ENCODE measurements at regions not wholly inside any gene's neighbourhood (a gene's known extent, or its start where the extent isn't known, plus 50 kb on each side); places are given as distances from the start of the nearest gene placed in this dataset.

- intact Hi-C loops (cut with DNase I), result no loop called here
- peaks cover 37% of the 10 kb centered on the region for H3K27me3 ChIP-seq (ENCODE audit: low read depth)
- H3K36me3 ChIP-seq, result no peaks in the 10 kb centered on the region
- ATAC-seq (no peak), DNase-seq (no peak)
- no peak overlapping the region for H3K27ac ChIP-seq
- H3K9me3 ChIP-seq, result no peaks in the 10 kb centered on the region
- TF ChIP-seq, protein P1, sequence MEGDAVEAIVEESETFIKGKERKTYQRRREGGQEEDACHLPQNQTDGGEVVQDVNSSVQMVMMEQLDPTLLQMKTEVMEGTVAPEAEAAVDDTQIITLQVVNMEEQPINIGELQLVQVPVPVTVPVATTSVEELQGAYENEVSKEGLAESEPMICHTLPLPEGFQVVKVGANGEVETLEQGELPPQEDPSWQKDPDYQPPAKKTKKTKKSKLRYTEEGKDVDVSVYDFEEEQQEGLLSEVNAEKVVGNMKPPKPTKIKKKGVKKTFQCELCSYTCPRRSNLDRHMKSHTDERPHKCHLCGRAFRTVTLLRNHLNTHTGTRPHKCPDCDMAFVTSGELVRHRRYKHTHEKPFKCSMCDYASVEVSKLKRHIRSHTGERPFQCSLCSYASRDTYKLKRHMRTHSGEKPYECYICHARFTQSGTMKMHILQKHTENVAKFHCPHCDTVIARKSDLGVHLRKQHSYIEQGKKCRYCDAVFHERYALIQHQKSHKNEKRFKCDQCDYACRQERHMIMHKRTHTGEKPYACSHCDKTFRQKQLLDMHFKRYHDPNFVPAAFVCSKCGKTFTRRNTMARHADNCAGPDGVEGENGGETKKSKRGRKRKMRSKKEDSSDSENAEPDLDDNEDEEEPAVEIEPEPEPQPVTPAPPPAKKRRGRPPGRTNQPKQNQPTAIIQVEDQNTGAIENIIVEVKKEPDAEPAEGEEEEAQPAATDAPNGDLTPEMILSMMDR (IDR thresholded peaks at IDR 0.05), result no peak
- H3K4me3 ChIP-seq, result no peak overlapping the region
- H3K4me1 ChIP-seq, result peaks cover 8% of the 10 kb centered on the region
Measured at GRCh38 chr17:73947281-73947965, 256.1 kb upstream of the RPL38 start.

GRCh38 chr17:73947966-73948355 lies 255.5 kb upstream of the RPL38 start:
- no peak for DNase-seq
- Histone ChIP-seq H3K27ac (no peak overlapping the region), H3K4me1 (peaks cover 12% of the 10 kb centered on the region), H3K27me3 (ENCODE audit: low read depth) (peaks cover 41% of the 10 kb centered on the region), H3K9me3 (no peaks in the 10 kb centered on the region), H3K4me3 (no peak overlapping the region), H3K36me3 (no peaks in the 10 kb centered on the region)
- intact Hi-C loops (cut with DNase I), result no loop called here
- TF ChIP-seq, protein P1 (IDR thresholded peaks at IDR 0.05), result no peak
- ATAC-seq, result no peak

GRCh38 chr17:73949903-73950592 lies 253.4 kb upstream of the RPL38 start:
- DNase-seq (no peak), ATAC-seq (no peak)
- TF ChIP-seq, protein P1 (IDR thresholded peaks at IDR 0.05), result no peak
- intact Hi-C loops (cut with DNase I), result no loop called here
- H3K4me3 ChIP-seq, result no peak overlapping the region
- peaks cover 40% of the 10 kb centered on the region for H3K27me3 ChIP-seq (ENCODE audit: low read depth)
- no peak overlapping the region for H3K27ac ChIP-seq
- peaks cover 12% of the 10 kb centered on the region for H3K4me1 ChIP-seq
- H3K9me3 ChIP-seq, result no peaks in the 10 kb centered on the region
- H3K36me3 ChIP-seq, result no peaks in the 10 kb centered on the region

DNA sequence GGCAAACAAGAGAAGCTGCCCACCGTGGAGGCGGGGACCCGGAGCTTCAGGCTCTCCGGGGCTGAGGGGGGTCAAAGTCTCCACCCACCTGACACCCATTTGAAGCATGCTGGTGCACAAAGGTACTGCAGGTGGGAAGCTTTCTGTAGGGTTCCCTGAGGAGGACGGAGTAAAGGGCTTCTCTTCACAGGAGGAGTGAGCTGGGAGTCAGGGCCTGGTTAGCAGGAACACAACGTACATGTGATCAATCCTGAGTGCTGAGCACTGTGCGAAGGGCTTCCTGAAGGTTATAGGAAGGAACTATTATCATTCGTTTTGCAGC lies 252.9 kb upstream of the RPL38 start:
- peaks cover 40% of the 10 kb centered on the region for H3K27me3 ChIP-seq (ENCODE audit: low read depth)
- no peak for DNase-seq
- H3K9me3 ChIP-seq, result no peaks in the 10 kb centered on the region
- H3K4me3 ChIP-seq, result no peak overlapping the region
- no peak for ATAC-seq
- H3K4me1 ChIP-seq, result peaks cover 12% of the 10 kb centered on the region
- TF ChIP-seq, protein P1 (IDR thresholded peaks at IDR 0.05), result no peak
- intact Hi-C loops (cut with DNase I), result no loop called here
- H3K27ac ChIP-seq, result no peak overlapping the region
- H3K36me3 ChIP-seq, result no peaks in the 10 kb centered on the region

DNA sequence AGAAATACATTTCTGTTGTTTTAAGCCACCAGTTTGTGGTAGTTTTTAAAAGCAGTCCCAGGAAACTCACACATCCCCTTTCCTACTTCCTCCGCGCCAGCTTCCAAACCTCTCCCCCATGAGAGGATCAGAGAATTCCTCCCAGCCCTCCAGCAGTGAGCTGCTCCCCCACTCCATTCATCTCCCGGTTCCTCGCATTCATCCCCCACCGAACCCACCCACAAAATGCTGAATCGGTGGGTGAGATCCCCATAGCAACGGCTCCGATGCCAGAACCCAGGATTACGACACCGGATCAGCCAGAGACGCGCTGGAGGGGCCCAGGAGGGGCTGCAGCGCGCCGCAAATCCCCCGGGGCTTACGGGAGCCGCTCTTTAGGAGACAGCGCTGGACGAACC lies 251.4 kb upstream of the RPL38 start:
- Histone ChIP-seq H3K4me1 (peaks cover 12% of the 10 kb centered on the region), H3K4me3 (peak overlapping the region; percentile 46), H3K36me3 (no peaks in the 10 kb centered on the region), H3K27ac (no peak overlapping the region), H3K9me3 (no peaks in the 10 kb centered on the region), H3K27me3 (ENCODE audit: low read depth) (peaks cover 33% of the 10 kb centered on the region)
- DNase-seq (no peak), ATAC-seq (peak in 1 of 2 donors; percentile 4)
- TF ChIP-seq, protein P1 (IDR thresholded peaks at IDR 0.05), result no peak
- intact Hi-C loops (cut with DNase I), result no loop called here
